Gastrocnemius medialis (tissue), 4 donors: ENCODE measurements at regions not wholly inside any gene's neighbourhood (a gene's known extent, or its start where the extent isn't known, plus 50 kb on each side); places are given as distances from the start of the nearest gene placed in this dataset.
"Not testable (repeated sequence)": the region's sequence is repeated elsewhere in the genome, so short reads cannot be mapped to it uniquely, and the experiment has no call there.

Source experiments
- ATAC-seq, 2 donors: fragments of 150-250 bp; one replicate each; pipeline ENCODE4 v1.9.1; 2016
- DNase-seq, 2 donors: peaks; one replicate each; pipeline ENCODE4 v3.0.0-alpha.2; 2019
- H3K27ac ChIP-seq, 4 donors: fragments of 200-600 bp; sonication (generic); 1 replicate in 1 of 4; 2 replicates in 3 of 4; pipeline ENCODE4 v1.5.1; 2016 to 2018; ENCODE audit warnings: mild to moderate bottlenecking in 2 of 4, moderate library complexity in 1 of 4
- H3K27me3 ChIP-seq, 3 donors: fragments of 200-600 bp; sonication (generic) in 2 of 3; 1 replicate in 1 of 3; 2 replicates in 2 of 3; pipeline versions ENCODE4 v1.5.1 to v1.6.0; 2016 to 2019; ENCODE audit warnings: mild to moderate bottlenecking in 1 of 3, moderate library complexity in 1 of 3
- H3K36me3 ChIP-seq, 2 donors: fragments of 200-600 bp; sonication (generic) in 1 of 2; one replicate each; pipeline ENCODE4 v1.5.1; 2017 to 2018
- H3K4me1 ChIP-seq, 2 donors: fragments of 200-600 bp; sonication (generic) in 1 of 2; one replicate each; pipeline ENCODE4 v1.5.1; 2016 to 2017; ENCODE audit warnings: mild to moderate bottlenecking in 2 of 2
- H3K4me3 ChIP-seq, 4 donors: fragments of 200-600 bp; sonication (generic) in 3 of 4; 1 replicate in 1 of 4; 2 replicates in 3 of 4; pipeline ENCODE4 v1.5.1; 2016 to 2019; ENCODE audit warnings: mild to moderate bottlenecking in 2 of 4
- H3K9me3 ChIP-seq, 3 donors: fragments of 200-600 bp; sonication (generic) in 2 of 3; 1 replicate in 1 of 3; 2 replicates in 2 of 3; pipeline ENCODE4 v1.5.1; 2016 to 2019
- POLR2A ChIP-seq, 2 donors: fragments of 450-650 bp; IDR thresholded peaks; one replicate each; pipeline ENCODE4 v1.6.1; 2017; ENCODE audit warnings: antibody characterized with exemption in 2 of 2, mild to moderate bottlenecking in 2 of 2, moderate library complexity in 2 of 2
- in situ Hi-C, 4 donors: fragments of 200-750 bp; cut with MboI; loops; one replicate each; pipeline versions ENCODE4 v1.15.0 to v1.8.0; 2017; ENCODE audit warnings: low sequenced_read_pairs in 4 of 4
- intact Hi-C: fragments of 100-400 bp; cut with DNase I; formaldehyde crosslinking; loops from one replicate; pipeline ENCODE4 v1.15.1; 2023; ENCODE audit warnings: low total_unique reads
- TF ChIP-seq, protein P1 (sequence below), 5 experiments: fragments of 450-650 bp in 3 of 5; fragments of 200-600 bp in 2 of 5; sonication (generic) in 2 of 5; IDR thresholded peaks in 4 of 5; conservative IDR thresholded peaks in 1 of 5; 1 replicate in 4 of 5; 2 replicates in 1 of 5; pipeline ENCODE4 v1.5.1; 2016 to 2019; ENCODE audit warnings: antibody characterized with exemption in 5 of 5, mild to moderate bottlenecking in 3 of 5, moderate library complexity in 3 of 5

DNA sequence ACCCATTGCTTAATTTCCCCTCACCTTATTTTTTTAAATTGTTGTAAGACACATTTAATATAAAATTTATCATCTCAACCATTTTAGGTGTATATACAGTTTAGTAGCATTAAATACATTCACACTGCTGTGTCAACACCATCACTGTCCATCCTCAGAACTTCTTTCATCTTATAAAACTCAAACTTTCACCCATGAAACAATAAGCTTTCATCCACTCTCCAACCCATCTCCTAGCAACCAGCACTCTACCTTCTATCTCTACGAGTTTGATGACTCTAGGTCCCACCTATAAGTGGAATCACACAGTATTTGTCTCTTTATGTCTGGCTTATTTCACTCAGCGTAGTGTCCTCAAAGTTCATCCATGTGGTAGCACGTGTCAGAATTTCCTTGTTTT, 75.5 kb downstream of the TBX3 start:
- TF ChIP-seq, protein P1, sequence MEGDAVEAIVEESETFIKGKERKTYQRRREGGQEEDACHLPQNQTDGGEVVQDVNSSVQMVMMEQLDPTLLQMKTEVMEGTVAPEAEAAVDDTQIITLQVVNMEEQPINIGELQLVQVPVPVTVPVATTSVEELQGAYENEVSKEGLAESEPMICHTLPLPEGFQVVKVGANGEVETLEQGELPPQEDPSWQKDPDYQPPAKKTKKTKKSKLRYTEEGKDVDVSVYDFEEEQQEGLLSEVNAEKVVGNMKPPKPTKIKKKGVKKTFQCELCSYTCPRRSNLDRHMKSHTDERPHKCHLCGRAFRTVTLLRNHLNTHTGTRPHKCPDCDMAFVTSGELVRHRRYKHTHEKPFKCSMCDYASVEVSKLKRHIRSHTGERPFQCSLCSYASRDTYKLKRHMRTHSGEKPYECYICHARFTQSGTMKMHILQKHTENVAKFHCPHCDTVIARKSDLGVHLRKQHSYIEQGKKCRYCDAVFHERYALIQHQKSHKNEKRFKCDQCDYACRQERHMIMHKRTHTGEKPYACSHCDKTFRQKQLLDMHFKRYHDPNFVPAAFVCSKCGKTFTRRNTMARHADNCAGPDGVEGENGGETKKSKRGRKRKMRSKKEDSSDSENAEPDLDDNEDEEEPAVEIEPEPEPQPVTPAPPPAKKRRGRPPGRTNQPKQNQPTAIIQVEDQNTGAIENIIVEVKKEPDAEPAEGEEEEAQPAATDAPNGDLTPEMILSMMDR (IDR thresholded peaks at IDR 0.05 in 4 of 5, conservative IDR thresholded peaks at IDR 0.05 in 1 of 5) = no peak
- no peak for TF ChIP-seq POLR2A (IDR thresholded peaks at IDR 0.05)

GRCh38 chr12:114605918-114606317, 78.1 kb downstream of the TBX3 start:
- intact Hi-C loops (no loop called here), in situ Hi-C loops (no loop called here)
- no peaks in the 10 kb centered on the region for H3K4me1 ChIP-seq
- ATAC-seq (no peak), DNase-seq (no peak)
- H3K9me3 ChIP-seq = no peaks in the 10 kb centered on the region
- H3K4me3 ChIP-seq = no peak overlapping the region
- no peak overlapping the region for H3K27ac ChIP-seq
- H3K27me3 ChIP-seq = no peaks in the 10 kb centered on the region
- H3K36me3 ChIP-seq = no peaks in the 10 kb centered on the region
- TF ChIP-seq, protein P1 (IDR thresholded peaks at IDR 0.05 in 4 of 5, conservative IDR thresholded peaks at IDR 0.05 in 1 of 5) = no peak
- no peak for TF ChIP-seq POLR2A (IDR thresholded peaks at IDR 0.05)

More for the DNA sequence above, 75.5 kb downstream of the TBX3 start:
- no peaks in the 10 kb centered on the region for H3K36me3 ChIP-seq
- no peaks in the 10 kb centered on the region for H3K27me3 ChIP-seq
- intact Hi-C loops = no loop called here
- H3K27ac ChIP-seq = no peak overlapping the region
- in situ Hi-C loops = no loop called here
- no peak for ATAC-seq
- no peaks in the 10 kb centered on the region for H3K4me1 ChIP-seq
- H3K9me3 ChIP-seq = no peaks in the 10 kb centered on the region
- H3K4me3 ChIP-seq = no peak overlapping the region
- no peak for DNase-seq

- intact Hi-C loops = no loop called here
- Histone ChIP-seq H3K4me3 (no peak overlapping the region), H3K36me3 (no peaks in the 10 kb centered on the region), H3K27ac (no peak overlapping the region), H3K4me1 (no peaks in the 10 kb centered on the region), H3K9me3 (no peaks in the 10 kb centered on the region), H3K27me3 (no peaks in the 10 kb centered on the region)
- no peak for DNase-seq
- in situ Hi-C loops = no loop called here
- TF ChIP-seq, protein P1 (IDR thresholded peaks at IDR 0.05 in 4 of 5, conservative IDR thresholded peaks at IDR 0.05 in 1 of 5) = no peak
- no peak for TF ChIP-seq POLR2A (IDR thresholded peaks at IDR 0.05)
- ATAC-seq = no peak
Measured at GRCh38 chr12:114604606-114605005, 79.4 kb downstream of the TBX3 start.

DNA sequence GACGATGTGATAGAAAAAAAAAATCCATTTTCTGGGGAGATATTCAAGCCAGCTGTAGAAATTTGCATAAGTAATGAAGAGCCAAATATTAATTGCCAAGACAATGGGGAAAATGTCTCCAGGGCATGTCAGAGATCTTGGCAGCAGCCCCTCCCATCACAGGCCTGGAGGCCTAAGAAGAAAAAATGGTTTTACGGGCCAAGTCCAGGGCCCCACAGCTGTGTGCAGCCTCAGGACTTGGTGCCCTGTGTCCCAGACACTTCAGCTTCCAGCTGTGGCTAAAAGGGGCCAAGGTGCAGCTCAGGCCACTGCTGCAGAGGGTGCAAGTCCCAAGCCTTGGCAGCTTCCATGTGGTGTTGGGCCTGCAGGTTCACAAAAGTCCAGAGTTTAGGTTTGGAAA, 83.4 kb downstream of the TBX3 start:
- H3K27ac ChIP-seq, H3K4me1 ChIP-seq, H3K9me3 ChIP-seq, intact Hi-C loops, H3K4me3 ChIP-seq, H3K36me3 ChIP-seq, ATAC-seq, H3K27me3 ChIP-seq, DNase-seq, in situ Hi-C loops: not testable (repeated sequence)

GRCh38 chr12:114598111-114598510, 85.9 kb downstream of the TBX3 start:
- no peak for TF ChIP-seq POLR2A (IDR thresholded peaks at IDR 0.05)
- TF ChIP-seq, protein P1 (IDR thresholded peaks at IDR 0.05 in 4 of 5, conservative IDR thresholded peaks at IDR 0.05 in 1 of 5) = no peak
- intact Hi-C loops (no loop called here), in situ Hi-C loops (no loop called here)
- ATAC-seq (no peak), DNase-seq (no peak)
- H3K4me1 ChIP-seq = no peaks in the 10 kb centered on the region
- no peak overlapping the region for H3K4me3 ChIP-seq
- no peaks in the 10 kb centered on the region for H3K9me3 ChIP-seq
- H3K27ac ChIP-seq = no peak overlapping the region
- H3K36me3 ChIP-seq = no peaks in the 10 kb centered on the region
- no peaks in the 10 kb centered on the region for H3K27me3 ChIP-seq
